ENCODE measurements at regions not wholly inside any gene's neighbourhood (a gene's known extent, or its start where the extent isn't known, plus 50 kb on each side); places are given as distances from the start of the nearest gene placed in this dataset.
A peak's percentile ranks its signal among the peaks of the same experiment; 100 is the strongest.

DNA sequence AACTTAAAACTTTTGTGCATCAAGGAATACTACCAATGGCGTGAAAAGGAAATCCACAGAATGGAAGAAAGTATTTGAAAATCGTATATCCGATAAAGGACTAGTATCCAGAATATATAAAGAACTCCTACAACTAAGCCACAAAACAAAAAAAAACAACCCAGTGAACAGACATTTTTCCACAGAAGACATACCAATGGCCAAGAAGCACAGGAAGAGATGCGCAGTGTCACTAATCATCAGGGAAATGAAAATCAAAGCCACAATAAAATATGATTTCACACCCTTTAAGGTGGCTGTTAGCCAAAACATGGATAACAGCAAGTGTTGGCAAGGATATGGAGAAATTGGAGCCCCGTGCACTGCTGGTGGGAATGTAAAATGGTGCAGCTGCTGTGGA is 203.3 kb downstream of the SEC14L1 start:
- in situ Hi-C loops (cut with HindIII; ENCODE audit: extremely low pct_ligation_motif_present, low pct_unique_long_range_greater_than_20kb): no loop called here
- Histone ChIP-seq H3K79me2 (ENCODE audit: insufficient read depth, low read length) (peaks cover 76% of the 10 kb centered on the region), H3K4me2 (ENCODE audit: low read depth, low read length) (no peak overlapping the region), H4K20me1 (ENCODE audit: insufficient read depth, low read length) (peaks cover 29% of the 10 kb centered on the region; the same call in 1 of the 2 replicates), H2AFZ (ENCODE audit: low read length) (no peak overlapping the region), H3K36me3 (replicated peaks in 1 of 2; ENCODE audit: control insufficient read depth in 1 of 2, insufficient read depth in 2 of 2, low read length in 2 of 2) (peaks cover 7 to 17% of the 10 kb centered on the region in 2 experiments; a peak in 4 of 5 replicates), H3K4me1 (ENCODE audit: insufficient read depth, low read length) (peaks cover 13% of the 10 kb centered on the region; the same call in 1 of the 2 replicates), H3K9ac (ENCODE audit: insufficient read depth, low read depth, low read length) (no peak overlapping the region), H3K4me3 (replicated peaks in 1 of 3; ENCODE audit: insufficient read depth in 1 of 3, low read depth in 2 of 3, low read length in 3 of 3) (no peak overlapping the region), H3K27me3 (ENCODE audit: control insufficient read depth in 1 of 2, insufficient read depth in 2 of 2, low read length in 2 of 2) (no peaks in the 10 kb centered on the region), H3K9me3 (ENCODE audit: low read length) (no peaks in the 10 kb centered on the region), H3K27ac (ENCODE audit: extremely low read length, insufficient read depth, low read length) (no peak overlapping the region)
- BruUV-seq (replicated peaks): TSS peak; percentile 31
- FAIRE-seq (no peak), DNase-seq (ENCODE audit: low spot score) (no peak), ATAC-seq (no peak)
- ChIA-PET CTCF (ENCODE audit: low intra/inter-chr PET ratio, low total read pairs) (no interaction called here), POLR2A (no interaction called here)
- intact Hi-C loops (cut with micrococcal nuclease; ENCODE audit: unreplicated experiment): no loop called here
- TF ChIP-seq ZNF7 (CRISPR knock-in tag; IDR thresholded peaks at IDR 0.05) (peak; percentile 76), ZNF296 (CRISPR knock-in tag; conservative IDR thresholded peaks at IDR 0.05) (no peak), NFIB (CRISPR knock-in tag; IDR thresholded peaks at IDR 0.05; ENCODE audit: borderline replicate concordance) (no peak)
- WGBS (ENCODE audit: low lambda C conversion rate): 96% methylated on average over 5 of the region's 5 CpGs

DNA sequence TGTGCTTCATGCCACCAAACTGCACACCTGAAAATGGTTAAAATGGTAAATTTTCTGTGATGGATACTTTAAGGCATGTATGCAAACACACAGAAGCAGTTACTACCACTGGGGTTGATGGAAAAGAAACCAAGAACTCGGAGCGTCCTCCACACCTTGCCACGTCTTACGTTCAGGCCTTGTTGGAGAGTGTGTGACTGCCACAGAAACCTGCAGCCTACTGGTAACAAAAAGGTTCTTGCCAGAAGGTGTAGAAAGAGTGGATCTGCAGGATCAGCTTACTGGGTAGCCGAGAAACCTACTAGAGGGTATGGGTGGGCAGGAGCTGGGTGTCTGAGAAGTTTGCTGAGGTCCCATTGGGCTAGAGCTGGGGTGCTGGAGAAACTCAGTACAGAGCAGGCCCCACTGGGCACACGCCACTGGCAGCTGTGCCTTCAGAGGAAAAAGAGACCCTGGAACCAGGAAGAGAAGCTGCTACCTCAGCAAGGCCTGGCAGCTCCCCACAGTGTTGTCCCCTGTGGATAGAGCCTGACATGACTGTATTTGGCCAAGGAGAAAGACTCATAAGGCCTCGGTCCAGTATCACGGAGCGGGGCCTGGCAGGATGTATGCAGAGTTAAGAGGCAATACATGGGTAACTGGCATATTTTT is 204.6 kb downstream of the SEC14L1 start:
- Histone ChIP-seq H3K79me2 (ENCODE audit: insufficient read depth, low read length) (peaks cover 83% of the 10 kb centered on the region), H3K9me3 (ENCODE audit: low read length) (no peaks in the 10 kb centered on the region), H3K4me3 (replicated peaks in 1 of 3; ENCODE audit: insufficient read depth in 1 of 3, low read depth in 2 of 3, low read length in 3 of 3) (no peak overlapping the region), H3K4me1 (ENCODE audit: insufficient read depth, low read length) (peaks cover 26% of the 10 kb centered on the region), H3K27me3 (ENCODE audit: control insufficient read depth in 1 of 2, insufficient read depth in 2 of 2, low read length in 2 of 2) (no peaks in the 10 kb centered on the region), H4K20me1 (ENCODE audit: insufficient read depth, low read length) (peaks cover 38% of the 10 kb centered on the region), H3K9ac (ENCODE audit: insufficient read depth, low read depth, low read length) (no peak overlapping the region), H3K4me2 (ENCODE audit: low read depth, low read length) (no peak overlapping the region), H3K27ac (ENCODE audit: extremely low read length, insufficient read depth, low read length) (no peak overlapping the region), H3K36me3 (replicated peaks in 1 of 2; ENCODE audit: control insufficient read depth in 1 of 2, insufficient read depth in 2 of 2, low read length in 2 of 2) (peaks cover 7 to 17% of the 10 kb centered on the region in 2 experiments; a peak in 4 of 5 replicates), H2AFZ (ENCODE audit: low read length) (no peak overlapping the region)
- ChIA-PET POLR2A (interaction anchor here (1.1 to 2.1 kb wide), 3 partner anchors 49 to 108 kb away, joined by 3 to 6 read pairs (median 3); no protein-coding TSS in a partner anchor), CTCF (ENCODE audit: low intra/inter-chr PET ratio, low total read pairs) (no interaction called here)
- intact Hi-C loops (cut with micrococcal nuclease; ENCODE audit: unreplicated experiment): no loop called here
- TF ChIP-seq ZNF790 (CRISPR knock-in tag; IDR thresholded peaks at IDR 0.05; ENCODE audit: borderline replicate concordance) (no peak), REPIN1 (CRISPR knock-in tag; IDR thresholded peaks at IDR 0.05; ENCODE audit: borderline replicate concordance, low read depth) (no peak), ZNF326 (CRISPR knock-in tag; IDR thresholded peaks at IDR 0.05; ENCODE audit: borderline replicate concordance) (no peak), RBM22 (optimal IDR thresholded peaks at IDR 0.05; ENCODE audit: low read length) (peak; percentile 69)
- TF ChIP-seq, protein P1, sequence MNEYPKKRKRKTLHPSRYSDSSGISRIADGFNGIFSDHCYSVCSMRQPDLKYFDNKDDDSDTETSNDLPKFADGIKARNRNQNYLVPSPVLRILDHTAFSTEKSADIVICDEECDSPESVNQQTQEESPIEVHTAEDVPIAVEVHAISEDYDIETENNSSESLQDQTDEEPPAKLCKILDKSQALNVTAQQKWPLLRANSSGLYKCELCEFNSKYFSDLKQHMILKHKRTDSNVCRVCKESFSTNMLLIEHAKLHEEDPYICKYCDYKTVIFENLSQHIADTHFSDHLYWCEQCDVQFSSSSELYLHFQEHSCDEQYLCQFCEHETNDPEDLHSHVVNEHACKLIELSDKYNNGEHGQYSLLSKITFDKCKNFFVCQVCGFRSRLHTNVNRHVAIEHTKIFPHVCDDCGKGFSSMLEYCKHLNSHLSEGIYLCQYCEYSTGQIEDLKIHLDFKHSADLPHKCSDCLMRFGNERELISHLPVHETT (CRISPR knock-in tag; conservative IDR thresholded peaks at IDR 0.05): no peak
- TF ChIP-seq, protein P2, sequence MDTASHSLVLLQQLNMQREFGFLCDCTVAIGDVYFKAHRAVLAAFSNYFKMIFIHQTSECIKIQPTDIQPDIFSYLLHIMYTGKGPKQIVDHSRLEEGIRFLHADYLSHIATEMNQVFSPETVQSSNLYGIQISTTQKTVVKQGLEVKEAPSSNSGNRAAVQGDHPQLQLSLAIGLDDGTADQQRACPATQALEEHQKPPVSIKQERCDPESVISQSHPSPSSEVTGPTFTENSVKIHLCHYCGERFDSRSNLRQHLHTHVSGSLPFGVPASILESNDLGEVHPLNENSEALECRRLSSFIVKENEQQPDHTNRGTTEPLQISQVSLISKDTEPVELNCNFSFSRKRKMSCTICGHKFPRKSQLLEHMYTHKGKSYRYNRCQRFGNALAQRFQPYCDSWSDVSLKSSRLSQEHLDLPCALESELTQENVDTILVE (CRISPR knock-in tag; IDR thresholded peaks at IDR 0.05): no peak
- TF ChIP-seq, protein P3, sequence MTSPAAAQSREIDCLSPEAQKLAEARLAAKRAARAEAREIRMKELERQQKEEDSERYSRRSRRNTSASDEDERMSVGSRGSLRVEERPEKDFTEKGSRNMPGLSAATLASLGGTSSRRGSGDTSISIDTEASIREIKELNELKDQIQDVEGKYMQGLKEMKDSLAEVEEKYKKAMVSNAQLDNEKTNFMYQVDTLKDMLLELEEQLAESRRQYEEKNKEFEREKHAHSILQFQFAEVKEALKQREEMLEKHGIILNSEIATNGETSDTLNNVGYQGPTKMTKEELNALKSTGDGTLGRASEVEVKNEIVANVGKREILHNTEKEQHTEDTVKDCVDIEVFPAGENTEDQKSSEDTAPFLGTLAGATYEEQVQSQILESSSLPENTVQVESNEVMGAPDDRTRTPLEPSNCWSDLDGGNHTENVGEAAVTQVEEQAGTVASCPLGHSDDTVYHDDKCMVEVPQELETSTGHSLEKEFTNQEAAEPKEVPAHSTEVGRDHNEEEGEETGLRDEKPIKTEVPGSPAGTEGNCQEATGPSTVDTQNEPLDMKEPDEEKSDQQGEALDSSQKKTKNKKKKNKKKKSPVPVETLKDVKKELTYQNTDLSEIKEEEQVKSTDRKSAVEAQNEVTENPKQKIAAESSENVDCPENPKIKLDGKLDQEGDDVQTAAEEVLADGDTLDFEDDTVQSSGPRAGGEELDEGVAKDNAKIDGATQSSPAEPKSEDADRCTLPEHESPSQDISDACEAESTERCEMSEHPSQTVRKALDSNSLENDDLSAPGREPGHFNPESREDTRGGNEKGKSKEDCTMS (CRISPR knock-in tag; conservative IDR thresholded peaks at IDR 0.05): no peak
- TF ChIP-seq, protein P4, sequence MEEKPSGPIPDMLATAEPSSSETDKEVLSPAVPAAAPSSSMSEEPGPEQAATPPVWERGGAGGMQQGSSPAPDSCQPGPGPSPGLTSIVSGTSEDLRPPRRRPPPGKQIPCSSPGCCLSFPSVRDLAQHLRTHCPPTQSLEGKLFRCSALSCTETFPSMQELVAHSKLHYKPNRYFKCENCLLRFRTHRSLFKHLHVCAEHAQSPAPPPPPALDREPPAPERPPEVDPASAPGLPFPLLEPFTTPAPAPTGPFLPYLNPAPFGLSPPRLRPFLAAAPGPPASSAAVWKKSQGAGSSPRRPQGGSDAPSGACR (CRISPR knock-in tag; IDR thresholded peaks at IDR 0.05): no peak
- FAIRE-seq (no peak), DNase-seq (ENCODE audit: low spot score) (no peak), ATAC-seq (peak; percentile 23; the same call in 1 of the 3 replicates)
- in situ Hi-C loops (cut with HindIII; ENCODE audit: extremely low pct_ligation_motif_present, low pct_unique_long_range_greater_than_20kb): no loop called here
- BruUV-seq (replicated peaks): TSS peak; percentile 36
- WGBS (ENCODE audit: low lambda C conversion rate): 99% methylated on average over 9 of the region's 9 CpGs

All from HepG2 (cell line).